Vagina (tissue), 2 donors: ENCODE measurements at regions not wholly inside any gene's neighbourhood (a gene's known extent, or its start where the extent isn't known, plus 50 kb on each side); places are given as distances from the start of the nearest gene placed in this dataset.
"Not testable (repeated sequence)": the region's sequence is repeated elsewhere in the genome, so short reads cannot be mapped to it uniquely, and the experiment has no call there.

Experiments used
- DNase-seq, 2 donors: peaks; one replicate each; pipeline ENCODE4 v3.0.0-alpha.2; 2017; ENCODE audit errors: extremely low spot score in 2 of 2
- H3K27ac ChIP-seq: fragments of 200-600 bp; sonication (generic); one replicate; pipeline ENCODE4 v1.5.1; 2019
- H3K27me3 ChIP-seq: fragments of 200-600 bp; sonication (generic); one replicate; pipeline ENCODE4 v1.5.1; 2019
- H3K36me3 ChIP-seq, 2 donors: fragments of 200-600 bp; sonication (generic); one replicate each; pipeline ENCODE4 v1.5.1; 2017 to 2019
- H3K4me1 ChIP-seq: fragments of 200-600 bp; sonication (generic); one replicate; pipeline ENCODE4 v1.5.1; 2019
- H3K4me3 ChIP-seq, 2 donors: fragments of 200-600 bp; sonication (generic); 1 replicate in 1 of 2; 2 replicates in 1 of 2; pipeline ENCODE4 v1.5.1; 2016 to 2019
- H3K9me3 ChIP-seq: fragments of 200-600 bp; sonication (generic); one replicate; pipeline ENCODE4 v1.5.1; 2019
- POLR2A ChIP-seq, 2 donors: fragments of 450-650 bp; IDR thresholded peaks; one replicate each; pipeline ENCODE4 v1.6.1; 2017; ENCODE audit warnings: antibody characterized with exemption in 2 of 2, mild to moderate bottlenecking in 2 of 2, moderate library complexity in 2 of 2
- POLR2AphosphoS5 ChIP-seq, 2 donors: sonication (generic); formaldehyde crosslinking; IDR thresholded peaks; one replicate each; pipeline ENCODE4 v1.9.0; 2017; ENCODE audit warnings: antibody characterized with exemption in 2 of 2, mild to moderate bottlenecking in 2 of 2, low read depth in 1 of 2; ENCODE audit not compliant: insufficient read depth in 1 of 2
- intact Hi-C: fragments of 100-400 bp; cut with DNase I; formaldehyde crosslinking; loops from one replicate; pipeline ENCODE4 v1.15.1; 2023
- TF ChIP-seq, protein P1 (sequence below), 3 experiments: fragments of 450-650 bp in 2 of 3; fragments of 200-600 bp in 1 of 3; sonication (generic) in 1 of 3; IDR thresholded peaks; one replicate each; pipeline ENCODE4 v1.5.1; 2017 to 2019; ENCODE audit warnings: antibody characterized with exemption in 3 of 3, mild to moderate bottlenecking in 2 of 3, moderate library complexity in 2 of 3

DNA sequence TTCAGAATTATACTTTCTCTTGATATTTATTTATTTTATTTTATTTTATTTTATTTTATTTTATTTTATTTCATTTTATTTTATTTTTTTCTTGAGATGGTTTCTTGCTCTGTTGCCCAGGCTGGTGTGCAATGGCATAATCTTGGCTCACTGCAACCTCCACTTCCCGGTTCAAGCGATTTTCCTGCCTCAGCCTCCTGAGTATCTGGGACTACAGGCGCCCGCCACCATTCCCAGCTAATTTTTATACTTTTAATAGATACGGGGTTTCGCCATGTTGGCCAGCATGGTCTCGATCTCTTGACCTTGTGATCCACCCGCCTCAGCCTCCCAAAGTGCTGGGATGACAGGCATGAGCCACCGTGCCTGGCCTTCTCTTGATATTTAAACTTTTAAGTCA lies 3905.2 kb upstream of the OR11H1 start:
- H3K27me3 ChIP-seq, H3K36me3 ChIP-seq, H3K9me3 ChIP-seq, H3K27ac ChIP-seq, intact Hi-C loops, H3K4me3 ChIP-seq, H3K4me1 ChIP-seq: not testable (repeated sequence)
- peak; percentile 16 to 54 for DNase-seq

DNA sequence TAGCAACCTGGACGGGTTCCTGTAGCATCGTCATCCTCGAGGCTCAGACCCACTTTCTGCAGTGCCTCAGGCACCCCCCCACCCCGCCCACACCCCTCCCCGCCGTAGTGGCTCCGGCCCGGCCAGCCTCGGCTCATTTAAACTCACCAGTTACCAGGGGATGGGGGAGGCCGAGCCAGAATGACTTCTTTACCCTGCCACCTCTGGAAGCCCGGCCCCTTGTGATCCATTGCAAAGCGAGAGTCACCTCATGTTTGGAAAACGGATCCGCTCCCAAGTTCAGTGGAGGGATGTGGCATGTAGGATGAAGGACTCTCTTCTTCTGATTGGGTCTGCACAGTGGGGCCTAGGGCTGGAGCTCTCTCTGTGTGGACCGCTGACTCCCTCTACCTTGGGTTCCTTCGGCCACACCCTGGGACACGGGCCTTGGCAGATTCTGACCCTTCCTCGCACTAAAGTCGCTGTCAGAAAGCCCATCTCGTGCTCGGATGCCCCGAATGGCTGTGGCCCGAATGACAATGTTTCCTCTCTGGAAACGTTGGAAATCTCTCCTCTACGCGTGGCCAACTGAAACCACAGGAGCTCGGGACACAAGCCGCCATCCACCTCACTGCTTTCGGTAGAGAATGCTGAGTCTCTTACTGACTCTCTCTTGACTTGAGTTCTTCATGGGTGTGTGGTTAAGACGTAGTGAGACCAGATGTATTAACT lies 3902.1 kb upstream of the OR11H1 start:
- H3K4me1 ChIP-seq, H3K27me3 ChIP-seq, H3K4me3 ChIP-seq, H3K36me3 ChIP-seq, H3K27ac ChIP-seq, intact Hi-C loops: not testable (repeated sequence)
- H3K9me3 ChIP-seq = peaks cover 18% of the 10 kb centered on the region
- DNase-seq = peak; percentile 84 to 95

DNA sequence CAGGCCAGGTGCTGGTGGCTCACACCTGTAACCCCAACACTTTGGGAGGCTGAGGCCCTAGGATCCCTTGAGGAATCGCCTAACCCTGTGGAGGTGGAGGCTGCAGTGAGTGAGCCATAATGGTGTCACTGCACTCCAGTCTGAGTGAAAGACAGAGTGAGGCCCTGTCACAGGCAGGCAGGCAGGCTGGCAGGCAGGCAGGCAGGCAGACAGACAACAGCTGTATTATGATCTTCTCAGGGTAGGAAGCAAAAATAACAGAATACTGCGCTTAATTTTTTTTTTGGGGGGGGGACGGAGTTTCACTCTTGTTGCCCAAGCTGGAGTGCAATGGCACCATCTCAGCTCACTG lies 3901.6 kb upstream of the OR11H1 start:
- no peaks in the 10 kb centered on the region for H3K36me3 ChIP-seq
- H3K4me1 ChIP-seq = no peaks in the 10 kb centered on the region
- peak in 1 of 2 donors; percentile 81 for DNase-seq
- no peaks in the 10 kb centered on the region for H3K27me3 ChIP-seq
- peaks cover 19% of the 10 kb centered on the region for H3K9me3 ChIP-seq
- H3K27ac ChIP-seq = no peak overlapping the region
- intact Hi-C loops = no loop called here
- TF ChIP-seq POLR2AphosphoS5 (IDR thresholded peaks at IDR 0.05; ENCODE audit: insufficient read depth in 1 of 2, low read depth in 1 of 2) (no peak), POLR2A (IDR thresholded peaks at IDR 0.05) (no peak)
- TF ChIP-seq, protein P1, sequence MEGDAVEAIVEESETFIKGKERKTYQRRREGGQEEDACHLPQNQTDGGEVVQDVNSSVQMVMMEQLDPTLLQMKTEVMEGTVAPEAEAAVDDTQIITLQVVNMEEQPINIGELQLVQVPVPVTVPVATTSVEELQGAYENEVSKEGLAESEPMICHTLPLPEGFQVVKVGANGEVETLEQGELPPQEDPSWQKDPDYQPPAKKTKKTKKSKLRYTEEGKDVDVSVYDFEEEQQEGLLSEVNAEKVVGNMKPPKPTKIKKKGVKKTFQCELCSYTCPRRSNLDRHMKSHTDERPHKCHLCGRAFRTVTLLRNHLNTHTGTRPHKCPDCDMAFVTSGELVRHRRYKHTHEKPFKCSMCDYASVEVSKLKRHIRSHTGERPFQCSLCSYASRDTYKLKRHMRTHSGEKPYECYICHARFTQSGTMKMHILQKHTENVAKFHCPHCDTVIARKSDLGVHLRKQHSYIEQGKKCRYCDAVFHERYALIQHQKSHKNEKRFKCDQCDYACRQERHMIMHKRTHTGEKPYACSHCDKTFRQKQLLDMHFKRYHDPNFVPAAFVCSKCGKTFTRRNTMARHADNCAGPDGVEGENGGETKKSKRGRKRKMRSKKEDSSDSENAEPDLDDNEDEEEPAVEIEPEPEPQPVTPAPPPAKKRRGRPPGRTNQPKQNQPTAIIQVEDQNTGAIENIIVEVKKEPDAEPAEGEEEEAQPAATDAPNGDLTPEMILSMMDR (IDR thresholded peaks at IDR 0.05) = no peak
- no peak overlapping the region for H3K4me3 ChIP-seq

DNA sequence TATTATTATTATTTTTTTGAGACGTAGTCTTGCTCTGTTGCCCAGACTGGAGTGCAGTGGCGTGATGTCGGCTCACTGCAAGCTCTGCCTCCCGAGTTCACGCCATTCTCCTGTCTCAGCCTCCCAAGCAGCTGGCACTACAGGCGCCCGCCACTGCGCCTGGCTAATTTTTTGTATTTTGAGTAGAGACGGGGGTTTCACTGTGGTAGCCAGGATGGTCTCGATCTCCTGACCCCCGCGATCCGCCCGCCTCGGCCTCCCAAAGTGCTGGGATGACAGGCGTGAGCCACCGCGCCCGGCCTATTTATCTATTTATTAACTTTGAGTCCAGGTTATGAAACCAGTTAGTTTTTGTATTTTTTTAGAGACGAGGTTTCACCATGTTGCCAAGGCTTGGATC lies 3901.0 kb upstream of the OR11H1 start:
- H3K4me1 ChIP-seq, intact Hi-C loops, H3K36me3 ChIP-seq, H3K27ac ChIP-seq, H3K27me3 ChIP-seq, H3K4me3 ChIP-seq: not testable (repeated sequence)
- peaks cover 19% of the 10 kb centered on the region for H3K9me3 ChIP-seq
- peak; percentile 40 to 46 for DNase-seq

DNA sequence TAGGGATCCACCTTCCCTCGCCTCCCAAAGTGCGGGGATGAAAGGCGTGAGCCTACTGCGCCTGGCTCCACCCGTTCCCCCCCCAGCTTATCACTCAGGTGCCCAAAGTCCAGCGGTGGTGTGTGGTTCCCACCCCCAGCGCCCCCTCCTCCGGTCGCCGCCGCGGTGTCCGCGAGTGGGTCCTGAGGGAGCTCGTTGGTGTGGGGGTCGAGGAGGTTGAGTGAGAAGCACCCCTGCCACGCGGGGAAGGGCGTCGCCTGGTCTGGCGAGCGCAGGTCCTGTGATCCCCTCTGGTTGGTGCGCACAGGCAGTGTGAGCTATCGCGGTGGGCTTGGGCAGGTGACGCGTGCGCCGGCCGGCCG lies 3900.6 kb upstream of the OR11H1 start:
- Histone ChIP-seq H3K4me3 (no peak overlapping the region), H3K4me1 (no peaks in the 10 kb centered on the region), H3K9me3 (peaks cover 19% of the 10 kb centered on the region), H3K27me3 (no peaks in the 10 kb centered on the region), H3K36me3 (no peaks in the 10 kb centered on the region), H3K27ac (no peak overlapping the region)
- TF ChIP-seq POLR2A (IDR thresholded peaks at IDR 0.05) = no peak
- no peak for TF ChIP-seq POLR2AphosphoS5 (IDR thresholded peaks at IDR 0.05; ENCODE audit: insufficient read depth in 1 of 2, low read depth in 1 of 2)
- TF ChIP-seq, protein P1 (IDR thresholded peaks at IDR 0.05) = no peak
- intact Hi-C loops = no loop called here
- DNase-seq = peak in 1 of 2 donors; percentile 86

DNA sequence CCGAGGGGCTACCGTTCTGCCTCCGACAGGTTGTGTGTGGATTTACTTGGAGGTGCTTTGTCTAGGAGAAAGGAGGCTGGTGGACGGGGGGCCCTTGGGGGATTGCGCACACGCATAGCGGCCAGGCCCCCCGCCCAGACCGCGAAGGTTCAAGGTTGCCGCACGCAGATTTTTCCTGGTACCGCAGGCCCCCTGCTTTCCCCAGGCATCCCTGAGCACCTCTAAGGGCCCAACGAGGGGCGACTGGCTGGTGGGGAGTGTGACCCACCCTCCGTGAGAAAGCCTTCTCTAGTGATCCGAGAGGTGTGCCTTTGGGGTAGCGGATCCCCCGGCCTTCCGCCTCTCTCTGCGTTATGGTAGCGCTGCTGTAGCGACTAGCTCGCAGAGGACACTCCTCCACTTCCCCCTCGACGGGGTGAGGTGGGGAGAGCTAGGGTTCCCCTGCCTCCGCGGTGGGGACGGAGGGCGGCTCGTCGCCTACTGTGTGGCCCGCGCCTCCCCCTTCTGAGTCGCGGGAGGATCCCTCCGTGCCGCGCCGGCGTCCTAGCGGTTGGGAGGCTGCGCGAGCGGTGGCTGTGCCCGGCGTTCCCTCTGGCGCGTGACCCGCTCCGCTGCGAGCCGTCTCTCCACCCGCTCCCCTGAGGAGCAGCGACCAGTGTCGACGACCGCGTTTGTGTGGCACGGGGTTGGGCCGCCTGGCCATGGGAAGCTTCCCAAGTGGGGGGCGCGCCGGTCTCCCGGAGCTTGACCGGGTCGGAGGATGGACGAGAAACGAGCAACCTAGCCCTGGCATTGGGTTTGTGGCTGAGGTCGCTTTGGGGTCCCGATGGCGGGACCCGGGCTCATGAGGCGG lies 3900.0 kb upstream of the OR11H1 start:
- Histone ChIP-seq H3K4me3 (no peak overlapping the region), H3K4me1 (no peaks in the 10 kb centered on the region), H3K27ac (no peak overlapping the region), H3K27me3 (no peaks in the 10 kb centered on the region), H3K36me3 (no peaks in the 10 kb centered on the region), H3K9me3 (peaks cover 19% of the 10 kb centered on the region)
- intact Hi-C loops = no loop called here
- peak; percentile 84 to 96 for DNase-seq
- TF ChIP-seq, protein P1 (IDR thresholded peaks at IDR 0.05) = no peak
- no peak for TF ChIP-seq POLR2AphosphoS5 (IDR thresholded peaks at IDR 0.05; ENCODE audit: insufficient read depth in 1 of 2, low read depth in 1 of 2)
- TF ChIP-seq POLR2A (IDR thresholded peaks at IDR 0.05) = no peak
